H7 (cell line): ENCODE measurements at regions not wholly inside any gene's neighbourhood (a gene's known extent, or its start where the extent isn't known, plus 50 kb on each side); places are given as distances from the start of the nearest gene placed in this dataset.
A peak's percentile ranks its signal among the peaks of the same experiment; 100 is the strongest.

Source experiments
- DNase-seq: peaks from one replicate; pipeline ENCODE4 v3.0.0; 2012
- H3K27me3 ChIP-seq: 2 replicates; pipeline ENCODE4 v1.6.0; 2011; ENCODE audit warnings: mild to moderate bottlenecking, low read length; ENCODE audit not compliant: control insufficient read depth, insufficient read depth
- H3K36me3 ChIP-seq: replicated peaks from 2 replicates; pipeline ENCODE4 v1.5.1; 2011; ENCODE audit warnings: low read length; ENCODE audit not compliant: control insufficient read depth, insufficient read depth
- H3K4me3 ChIP-seq: 2 replicates; pipeline ENCODE4 v1.5.1; 2011; ENCODE audit warnings: low read depth, mild to moderate bottlenecking, control low read depth, low read length, moderate library complexity; ENCODE audit not compliant: insufficient read depth

DNA sequence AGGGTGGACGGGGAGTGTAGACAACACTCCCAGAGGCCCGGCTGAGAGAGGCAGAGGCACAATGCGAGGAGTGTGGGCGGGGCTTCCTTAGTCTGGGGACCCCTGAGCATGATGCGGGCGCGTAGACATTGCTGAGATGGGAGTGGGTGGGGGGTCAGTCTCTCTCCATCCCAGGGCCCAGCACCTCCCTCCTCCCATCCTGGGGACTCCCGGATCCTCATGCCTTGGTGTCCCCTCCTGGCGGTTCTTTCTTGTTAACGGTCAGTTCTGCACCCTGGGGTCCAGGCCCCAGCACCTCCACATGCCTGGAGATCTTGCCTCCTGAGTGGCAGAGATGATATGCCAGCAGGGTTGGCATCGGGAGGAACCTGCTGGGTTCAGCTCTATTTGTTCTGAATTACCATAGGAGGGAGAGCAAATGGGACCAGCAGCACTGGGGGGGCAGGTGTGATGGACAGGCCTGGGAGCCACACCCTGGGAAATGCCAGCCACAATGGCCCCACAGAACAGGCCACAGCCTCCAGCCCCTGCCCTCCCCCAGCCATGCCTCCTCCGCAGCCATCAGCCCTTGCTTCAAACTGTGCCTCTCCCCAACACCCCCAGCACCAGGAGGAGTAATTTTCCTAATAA lies 55.7 kb downstream of the RTL6 start:
- no peak overlapping the region for H3K4me3 ChIP-seq
- no peaks in the 10 kb centered on the region for H3K27me3 ChIP-seq
- no peaks in the 10 kb centered on the region for H3K36me3 ChIP-seq
- peak; percentile 23 for DNase-seq

DNA sequence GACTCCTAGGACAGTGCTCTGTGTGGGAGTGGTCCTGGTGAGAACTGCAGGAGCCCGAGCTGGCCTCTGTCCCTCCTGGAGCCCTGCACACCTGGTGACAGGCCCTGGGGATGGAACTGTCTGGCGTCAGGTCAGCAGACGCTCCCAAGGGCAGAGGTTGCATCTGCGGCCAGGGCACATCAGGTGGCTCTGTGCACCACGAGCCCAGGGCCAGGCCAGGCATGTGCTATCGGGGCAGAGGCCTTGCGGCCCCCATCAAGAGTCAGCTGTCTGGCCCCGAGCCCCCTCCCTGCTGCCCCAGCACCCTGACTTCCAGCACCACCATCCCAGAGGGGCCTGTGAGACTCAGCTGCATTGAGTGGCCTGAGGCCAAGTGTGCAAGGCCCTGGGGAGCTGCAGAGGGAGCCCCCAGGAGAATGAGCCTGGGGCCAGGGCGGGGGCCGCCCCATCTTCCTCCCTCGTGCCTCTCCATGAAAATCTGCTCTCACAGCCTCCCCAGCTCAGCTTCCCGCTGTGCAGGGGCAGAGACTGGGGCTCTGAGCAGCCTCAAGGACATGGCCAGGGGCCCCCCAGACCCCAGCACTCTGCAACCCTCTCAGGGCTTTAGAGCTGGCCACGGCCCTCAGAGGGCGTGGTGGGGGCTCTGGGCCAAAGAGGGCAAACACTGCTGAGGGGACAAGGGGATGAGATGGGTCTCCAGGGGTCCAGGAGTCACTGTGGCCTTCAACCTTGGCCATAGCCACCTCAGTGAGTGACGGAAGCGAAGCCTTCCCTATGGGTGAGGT lies 56.4 kb downstream of the RTL6 start:
- Histone ChIP-seq H3K27me3 (no peaks in the 10 kb centered on the region), H3K36me3 (no peaks in the 10 kb centered on the region), H3K4me3 (no peak overlapping the region)
- DNase-seq, result peak; percentile 33

DNA sequence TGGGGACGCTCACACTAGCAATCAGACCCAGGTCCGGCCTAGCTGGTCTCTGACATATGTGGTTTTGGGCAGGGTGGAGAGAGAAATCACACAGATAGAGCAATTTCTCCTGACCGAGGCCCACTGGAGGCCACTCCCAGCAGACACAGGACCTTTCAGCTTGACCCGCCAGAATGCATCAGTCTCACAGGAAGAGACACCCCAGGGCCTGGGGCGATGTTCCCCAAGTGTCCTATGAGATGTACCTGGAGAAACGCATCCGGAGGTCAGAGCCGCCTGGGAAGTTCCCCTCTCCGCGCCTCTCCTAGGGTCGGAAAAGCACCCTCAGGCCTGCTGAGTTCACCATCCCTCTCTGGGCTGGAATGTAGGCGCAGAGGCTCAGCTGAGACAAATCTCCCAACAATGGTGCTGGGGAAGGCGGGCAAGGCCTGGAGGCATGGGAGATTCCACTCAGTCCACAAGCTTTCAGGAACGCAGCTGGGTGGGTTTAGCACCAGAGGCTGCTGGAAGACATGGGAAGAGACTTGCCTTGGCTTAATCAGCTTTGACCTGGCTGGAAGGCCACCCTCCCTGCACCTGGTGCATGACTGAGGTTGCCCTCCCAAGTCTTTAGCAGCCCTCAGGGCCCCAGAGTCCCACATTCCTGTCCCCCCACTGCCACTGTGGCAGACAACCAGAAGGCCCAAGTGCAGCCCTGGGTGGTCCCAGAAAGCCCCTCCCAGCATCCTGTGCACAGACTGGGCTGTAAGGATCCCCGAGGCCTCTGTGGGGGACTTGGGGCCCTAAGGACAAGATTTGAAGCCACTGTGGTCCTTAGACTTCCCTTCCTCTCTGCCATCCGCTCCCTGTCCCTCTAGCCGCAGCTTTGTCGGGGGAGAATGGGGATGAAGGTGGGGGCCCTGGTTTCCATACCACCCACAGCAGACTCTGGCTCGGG lies 57.5 kb downstream of the RTL6 start:
- peak; percentile 33 for DNase-seq
- Histone ChIP-seq H3K4me3 (no peak overlapping the region), H3K36me3 (no peaks in the 10 kb centered on the region), H3K27me3 (no peaks in the 10 kb centered on the region)

DNA sequence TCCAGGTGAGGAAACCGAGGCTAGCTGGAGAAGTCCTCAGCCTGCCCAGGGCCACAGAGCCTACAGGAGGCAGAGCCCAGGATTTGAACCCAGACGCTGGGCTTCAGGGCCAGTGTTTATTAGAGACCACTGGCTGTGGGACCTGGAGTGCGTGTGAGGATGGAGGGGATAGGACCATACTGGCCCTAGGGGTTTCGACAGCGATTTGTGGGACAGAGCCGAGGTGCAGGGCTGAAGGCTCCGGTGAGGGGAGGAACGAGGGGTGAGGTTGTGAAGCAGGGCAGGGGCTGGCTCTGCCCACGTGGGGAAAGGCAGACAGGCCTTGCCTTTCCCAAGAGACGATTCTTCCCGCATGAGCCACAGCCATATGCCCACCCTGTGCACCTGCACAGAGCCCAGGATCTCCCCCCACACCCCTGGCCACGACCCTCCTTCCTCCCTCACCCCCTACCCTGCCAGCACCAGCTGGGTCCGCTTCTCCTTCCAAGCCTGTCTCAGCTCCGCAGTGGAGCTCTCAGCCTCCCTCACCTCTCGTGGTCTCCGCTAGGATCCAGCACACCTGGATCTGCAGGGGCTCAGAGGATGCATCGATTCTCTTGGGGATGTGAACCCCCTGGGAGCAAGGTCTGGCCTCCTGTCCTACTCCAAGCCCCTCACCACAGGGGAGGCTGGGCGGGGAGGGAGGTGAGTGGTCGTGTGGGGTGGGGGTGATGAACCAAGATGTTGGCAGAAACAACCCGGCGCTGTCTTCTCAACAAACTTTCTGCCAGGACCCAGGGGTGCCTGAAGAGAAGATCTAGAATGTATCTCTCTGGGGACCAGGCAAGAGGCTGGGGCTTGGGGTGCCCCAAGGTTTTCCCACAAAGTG lies 58.4 kb downstream of the RTL6 start:
- no peaks in the 10 kb centered on the region for H3K27me3 ChIP-seq
- peak; percentile 39 for DNase-seq
- no peak overlapping the region for H3K4me3 ChIP-seq
- H3K36me3 ChIP-seq, result no peaks in the 10 kb centered on the region

DNA sequence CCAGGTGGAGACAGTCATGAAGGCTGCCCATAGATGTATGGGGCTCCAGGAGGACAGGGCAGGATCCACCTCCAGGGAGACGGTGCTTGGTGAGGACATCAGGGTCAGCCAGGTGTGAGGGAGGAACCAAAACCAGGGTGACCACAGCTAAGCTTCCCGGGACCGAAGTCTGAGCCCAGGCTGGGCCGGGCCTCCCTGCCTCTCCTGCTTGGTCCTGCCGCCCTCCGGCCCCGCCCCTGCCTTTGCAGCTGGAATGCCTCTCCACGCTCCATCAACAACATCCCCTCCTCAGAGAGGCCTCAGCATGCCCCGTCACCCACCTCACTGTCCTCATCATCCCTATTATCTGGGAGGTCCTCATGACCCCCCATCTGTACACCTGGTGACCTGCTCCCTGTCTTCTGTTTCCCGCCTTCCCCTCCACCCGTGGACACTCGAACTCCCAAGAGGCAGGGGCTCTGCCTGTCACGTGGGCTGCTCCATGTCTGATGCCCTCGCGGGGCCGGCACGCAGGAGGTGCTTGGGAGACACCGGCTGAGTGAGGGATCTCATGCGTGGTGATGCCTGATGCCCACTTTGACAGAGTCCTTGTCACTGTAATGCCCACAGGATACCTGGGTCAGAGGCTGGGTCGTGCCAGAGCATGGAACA lies 59.4 kb downstream of the RTL6 start:
- H3K36me3 ChIP-seq, result no peaks in the 10 kb centered on the region
- no peak overlapping the region for H3K4me3 ChIP-seq
- DNase-seq, result no peak
- no peaks in the 10 kb centered on the region for H3K27me3 ChIP-seq

DNA sequence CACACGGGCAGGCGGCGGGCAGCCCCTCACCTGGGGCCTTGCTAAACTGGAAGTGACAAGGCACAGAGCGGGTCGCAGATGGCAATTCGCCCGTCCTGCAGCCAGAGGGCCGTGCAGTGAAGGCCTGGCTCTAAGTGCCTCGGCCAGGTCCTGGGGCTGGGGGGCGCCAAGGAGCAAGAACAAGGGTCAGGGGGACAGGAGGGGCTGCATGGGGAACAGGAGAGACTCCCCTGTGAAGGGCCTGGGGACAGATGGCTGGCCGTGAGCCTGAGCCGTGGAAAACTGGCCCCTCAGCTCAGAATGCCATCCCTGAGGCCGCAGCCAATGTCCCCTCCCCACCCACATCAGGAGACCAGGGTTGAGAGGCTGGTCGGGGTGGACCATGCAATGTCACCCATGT lies 60.0 kb downstream of the RTL6 start:
- Histone ChIP-seq H3K27me3 (no peaks in the 10 kb centered on the region), H3K36me3 (no peaks in the 10 kb centered on the region), H3K4me3 (no peak overlapping the region)
- DNase-seq, result peak; percentile 89

DNA sequence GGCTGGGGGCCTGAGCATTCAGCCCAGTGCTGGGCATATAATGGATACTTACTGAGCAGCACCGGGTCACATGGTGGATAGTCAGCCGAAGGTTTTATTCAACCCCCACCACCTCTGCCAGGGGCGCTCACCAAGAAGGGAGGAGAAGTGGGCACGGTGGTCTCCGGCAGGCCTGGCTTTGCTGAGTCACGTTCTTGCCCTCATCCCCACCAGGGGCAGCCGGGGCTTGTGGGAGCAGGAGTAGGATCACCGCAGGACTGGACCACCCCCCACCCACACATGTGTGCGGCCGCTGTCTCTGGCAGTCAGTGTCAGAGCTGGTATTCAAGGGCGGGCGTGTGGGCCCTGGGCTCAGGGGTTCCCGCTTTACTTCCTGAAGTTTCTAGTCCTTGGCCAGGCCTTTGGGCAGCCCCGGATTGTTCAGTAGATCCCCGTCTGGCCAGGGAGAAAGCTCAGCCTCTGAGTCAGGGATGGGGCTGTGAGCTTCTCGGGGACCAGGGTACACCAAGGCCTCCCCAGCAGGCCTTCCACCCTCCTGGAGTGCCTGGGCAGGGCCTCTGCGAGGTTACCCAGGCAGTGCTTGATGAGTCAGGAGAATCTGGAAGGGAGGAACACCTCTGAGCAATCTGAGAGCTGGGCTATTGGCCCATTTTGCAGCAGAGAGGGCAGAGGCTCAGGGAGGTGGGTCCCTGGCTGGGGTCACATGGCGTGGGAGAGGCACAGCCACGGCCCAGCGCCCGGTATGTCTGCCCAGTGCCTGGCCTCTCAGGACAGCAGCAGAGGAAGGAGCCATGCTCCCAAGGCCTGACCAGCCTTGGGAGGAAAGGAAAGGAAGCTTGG lies 60.6 kb downstream of the RTL6 start:
- Histone ChIP-seq H3K27me3 (no peaks in the 10 kb centered on the region), H3K4me3 (no peak overlapping the region), H3K36me3 (no peaks in the 10 kb centered on the region)
- DNase-seq, result peak; percentile 47

DNA sequence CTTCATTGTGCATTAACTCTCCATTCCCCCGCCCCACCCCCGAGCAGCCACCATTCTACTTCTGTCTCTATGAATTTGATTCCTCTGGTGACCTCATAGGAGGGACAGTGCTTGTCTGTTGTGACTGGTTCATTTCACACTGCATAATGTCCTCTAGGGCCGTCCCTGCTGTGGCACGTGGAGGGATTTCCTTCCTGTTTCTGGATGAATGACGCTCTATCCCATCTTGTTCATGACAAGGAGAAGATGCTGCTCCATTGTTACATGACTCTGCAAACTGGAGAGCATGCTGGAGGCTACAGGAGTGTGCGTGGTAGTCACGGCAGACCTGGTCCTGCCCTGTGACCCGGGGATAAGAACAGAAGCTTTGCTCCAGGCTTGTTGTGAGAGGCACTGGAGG lies 61.3 kb downstream of the RTL6 start:
- Histone ChIP-seq H3K36me3 (no peaks in the 10 kb centered on the region), H3K4me3 (no peak overlapping the region)
- no peak for DNase-seq

DNA sequence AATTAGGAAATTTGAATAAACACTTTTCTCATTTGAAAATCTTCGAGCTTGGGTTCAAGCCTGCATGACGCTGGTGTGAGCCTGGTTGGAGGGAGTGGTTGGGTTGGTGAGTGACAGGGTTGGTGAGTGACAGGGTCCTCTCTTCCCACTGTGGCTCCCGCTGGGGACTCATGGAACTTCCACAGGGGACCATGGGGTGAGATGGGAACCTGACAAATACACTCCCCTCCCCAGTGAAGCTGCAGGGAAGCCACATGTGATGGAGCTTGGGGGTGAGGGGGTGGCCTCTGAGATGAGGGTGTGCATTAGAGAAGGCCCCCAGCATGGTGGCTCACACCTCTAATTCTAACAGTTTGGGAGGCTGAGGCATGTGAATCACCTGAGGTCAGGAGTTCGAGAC lies 66.8 kb downstream of the RTL6 start:
- H3K36me3 ChIP-seq, result no peaks in the 10 kb centered on the region
- no peak overlapping the region for H3K4me3 ChIP-seq
- DNase-seq, result peak; percentile 13
- no peaks in the 10 kb centered on the region for H3K27me3 ChIP-seq

More for the DNA sequence above, 61.3 kb downstream of the RTL6 start:
- H3K27me3 ChIP-seq, result no peaks in the 10 kb centered on the region

DNA sequence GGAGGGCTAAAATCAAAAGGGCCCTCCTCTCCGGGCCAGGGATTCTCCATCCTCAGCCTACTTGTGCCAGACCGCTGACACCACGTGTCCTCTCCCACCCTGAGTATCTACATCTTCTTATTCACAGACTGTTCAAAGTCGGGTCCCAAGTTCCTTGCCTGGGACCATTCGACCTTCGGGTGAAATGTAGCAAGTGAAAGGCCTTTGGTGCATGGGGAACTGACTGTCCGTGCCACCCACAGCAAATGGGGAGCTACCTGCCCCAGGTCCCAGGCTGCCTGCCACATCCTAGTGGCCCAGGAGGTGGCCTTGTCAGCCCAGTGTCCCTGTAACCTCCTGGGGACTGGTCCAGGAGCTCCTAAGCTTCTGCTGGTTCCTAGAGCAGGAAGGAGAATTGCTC lies 67.3 kb downstream of the RTL6 start:
- Histone ChIP-seq H3K4me3 (no peak overlapping the region), H3K27me3 (no peaks in the 10 kb centered on the region), H3K36me3 (no peaks in the 10 kb centered on the region)
- peak; percentile 28 for DNase-seq

DNA sequence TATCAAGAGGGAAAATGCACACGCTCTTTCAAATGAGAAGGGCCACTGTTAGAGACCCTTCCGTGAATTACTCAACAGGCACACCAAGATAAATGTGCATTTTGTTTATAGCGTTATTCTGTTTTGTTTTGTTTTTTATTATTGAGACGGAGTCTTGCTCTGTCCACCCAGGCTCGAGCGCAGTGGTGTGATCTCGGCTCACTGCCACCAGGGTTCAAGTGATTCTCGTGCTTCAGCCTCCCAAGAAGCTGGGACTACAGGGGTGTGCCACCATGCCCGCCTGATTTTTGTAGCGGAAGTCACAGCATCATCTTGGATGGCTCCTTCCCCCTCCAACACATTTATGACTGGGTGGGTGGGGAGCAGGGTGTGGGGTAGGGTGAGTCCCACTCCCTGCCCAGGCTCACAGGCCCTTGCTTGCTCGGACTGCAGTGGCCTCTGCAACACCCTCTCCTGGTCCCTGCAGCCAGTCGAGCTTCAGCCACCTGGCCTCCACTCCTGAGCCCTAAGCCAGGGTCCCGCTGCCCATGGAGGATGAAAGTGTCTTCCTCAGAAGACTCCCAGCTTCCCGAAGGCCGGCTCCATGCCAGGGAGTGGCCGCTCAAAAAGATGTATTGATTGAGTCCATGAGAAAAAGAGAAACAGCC lies 68.0 kb downstream of the RTL6 start:
- DNase-seq, result no peak

DNA sequence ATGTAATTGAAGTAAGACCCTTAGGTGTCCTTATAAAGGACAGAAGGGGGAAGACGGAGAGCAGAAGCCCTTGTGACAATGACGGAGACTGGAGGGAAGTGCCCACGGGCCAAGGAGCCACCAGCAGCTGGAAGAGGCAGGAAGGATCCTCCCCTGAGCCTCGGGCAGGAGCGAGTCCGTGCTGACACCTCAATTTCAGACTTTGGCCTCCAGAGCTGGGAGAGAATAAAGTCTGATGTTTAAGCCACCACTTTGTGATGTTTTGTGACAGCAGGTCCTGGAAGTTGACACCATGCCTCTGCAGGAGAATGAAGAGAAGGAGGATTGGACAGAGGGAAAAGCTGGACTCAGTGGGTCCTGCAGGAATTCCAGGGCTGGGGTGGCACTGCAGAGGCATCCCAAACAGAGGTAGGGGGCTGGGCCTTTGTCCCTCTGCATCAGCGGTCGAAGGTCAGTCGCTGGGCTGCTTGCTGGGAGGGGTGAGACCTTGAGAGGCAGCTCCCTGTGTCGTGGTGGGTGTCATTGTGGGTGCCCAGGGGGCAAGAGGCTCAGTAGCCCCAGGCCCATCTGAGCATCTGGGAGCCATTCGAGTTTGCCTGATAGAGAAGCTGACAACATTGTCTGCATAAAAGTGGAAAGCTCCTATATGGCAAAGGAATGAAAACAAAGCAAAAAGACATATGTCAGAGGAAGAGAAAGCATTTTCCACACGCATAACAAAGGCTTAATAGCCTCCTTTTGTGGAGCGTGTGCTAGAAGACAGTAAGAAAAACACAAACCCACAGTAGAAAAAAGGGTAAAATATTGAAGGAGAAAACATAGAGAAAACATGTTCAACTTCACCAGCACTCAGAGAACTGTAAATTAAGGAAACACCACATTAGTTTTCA lies 68.8 kb downstream of the RTL6 start:
- Histone ChIP-seq H3K4me3 (no peak overlapping the region), H3K27me3 (no peaks in the 10 kb centered on the region), H3K36me3 (no peaks in the 10 kb centered on the region)
- peak; percentile 56 for DNase-seq

More for the DNA sequence above, 68.0 kb downstream of the RTL6 start:
- Histone ChIP-seq H3K27me3 (no peaks in the 10 kb centered on the region), H3K36me3 (no peaks in the 10 kb centered on the region), H3K4me3 (no peak overlapping the region)
